ENCODE measurements at regions not wholly inside any gene's neighbourhood (a gene's known extent, or its start where the extent isn't known, plus 50 kb on each side); places are given as distances from the start of the nearest gene placed in this dataset.
"Not testable (repeated sequence)": the region's sequence is repeated elsewhere in the genome, so short reads cannot be mapped to it uniquely, and the experiment has no call there.

DNA sequence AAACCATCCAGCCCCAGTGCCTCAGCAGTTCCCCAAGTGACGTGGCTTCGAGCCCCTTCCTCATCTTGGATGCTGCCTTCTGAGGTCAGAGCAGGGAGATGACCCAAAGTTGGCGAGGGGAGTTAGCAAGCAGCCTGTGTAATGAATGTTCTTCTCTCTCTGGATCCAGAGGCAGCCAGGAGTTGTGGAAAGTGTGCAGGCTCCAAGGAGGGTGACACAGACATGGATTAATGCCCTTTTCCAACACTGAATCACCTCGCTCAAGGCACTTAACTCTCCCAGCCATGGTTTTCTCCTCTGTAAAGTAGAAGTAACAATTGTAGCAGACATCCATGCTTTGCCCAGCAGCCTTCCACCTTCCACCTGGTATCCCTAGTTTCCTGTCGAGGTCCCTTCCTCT is 64.6 kb upstream of the HAND1 start:
- no peaks in the 10 kb centered on the region for H3K36me3 ChIP-seq (ENCODE audit: insufficient read depth, low read length)
- H3K9me2 ChIP-seq (replicated peaks; ENCODE audit: insufficient read depth, low read length), result no peaks in the 10 kb centered on the region
- no peak overlapping the region for H3K4me2 ChIP-seq (ENCODE audit: low read depth, low read length, poor library complexity, severe bottlenecking)
- H4K20me1 ChIP-seq (ENCODE audit: insufficient read depth, low read depth, low read length), result no peaks in the 10 kb centered on the region
- H2AFZ ChIP-seq (ENCODE audit: low read length), result no peak overlapping the region
- no peaks in the 10 kb centered on the region for H3K27me3 ChIP-seq (ENCODE audit: low read length)
- H3K4me3 ChIP-seq (ENCODE audit: low read length), result no peak overlapping the region
- no peak for DNase-seq
- no peaks in the 10 kb centered on the region for H3K9me3 ChIP-seq (ENCODE audit: low read length)
- H3K9ac ChIP-seq (ENCODE audit: low read length), result no peak overlapping the region
- H3K4me1 ChIP-seq (ENCODE audit: low read length), result no peaks in the 10 kb centered on the region
- H3K27ac ChIP-seq (ENCODE audit: low read length), result no peak overlapping the region
- H3K79me2 ChIP-seq (ENCODE audit: low read length), result no peaks in the 10 kb centered on the region

DNA sequence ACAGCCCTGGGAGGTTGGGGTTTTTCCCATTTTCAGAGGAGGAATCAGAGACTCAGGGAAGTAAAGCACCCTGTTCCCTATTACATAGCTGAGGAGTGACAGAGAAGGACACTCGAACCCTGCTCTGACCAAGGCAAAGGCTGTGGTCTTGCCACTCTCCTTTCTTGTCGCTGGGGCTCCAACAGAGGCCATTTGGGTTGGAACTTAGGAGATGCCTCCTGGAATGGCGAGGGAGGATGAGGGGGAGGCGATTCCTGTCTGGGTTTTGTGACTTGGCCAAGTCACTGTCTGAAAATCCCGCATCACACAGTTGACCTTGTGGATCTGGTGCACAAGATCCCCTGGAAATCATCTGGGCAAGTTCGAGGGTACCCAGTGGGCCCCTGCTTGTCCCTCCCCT is 64.0 kb upstream of the HAND1 start:
- no peak overlapping the region for H3K4me2 ChIP-seq (ENCODE audit: low read depth, low read length, poor library complexity, severe bottlenecking)
- no peaks in the 10 kb centered on the region for H3K9me2 ChIP-seq (replicated peaks; ENCODE audit: insufficient read depth, low read length)
- H3K4me1 ChIP-seq (ENCODE audit: low read length), result no peaks in the 10 kb centered on the region
- H3K4me3 ChIP-seq (ENCODE audit: low read length), result no peak overlapping the region
- no peaks in the 10 kb centered on the region for H3K27me3 ChIP-seq (ENCODE audit: low read length)
- H3K27ac ChIP-seq (ENCODE audit: low read length), result no peak overlapping the region
- no peaks in the 10 kb centered on the region for H3K9me3 ChIP-seq (ENCODE audit: low read length)
- H4K20me1 ChIP-seq (ENCODE audit: insufficient read depth, low read depth, low read length), result no peaks in the 10 kb centered on the region
- no peak overlapping the region for H2AFZ ChIP-seq (ENCODE audit: low read length)
- H3K79me2 ChIP-seq (ENCODE audit: low read length), result no peaks in the 10 kb centered on the region
- H3K9ac ChIP-seq (ENCODE audit: low read length), result no peak overlapping the region
- DNase-seq, result no peak
- no peaks in the 10 kb centered on the region for H3K36me3 ChIP-seq (ENCODE audit: insufficient read depth, low read length)

DNA sequence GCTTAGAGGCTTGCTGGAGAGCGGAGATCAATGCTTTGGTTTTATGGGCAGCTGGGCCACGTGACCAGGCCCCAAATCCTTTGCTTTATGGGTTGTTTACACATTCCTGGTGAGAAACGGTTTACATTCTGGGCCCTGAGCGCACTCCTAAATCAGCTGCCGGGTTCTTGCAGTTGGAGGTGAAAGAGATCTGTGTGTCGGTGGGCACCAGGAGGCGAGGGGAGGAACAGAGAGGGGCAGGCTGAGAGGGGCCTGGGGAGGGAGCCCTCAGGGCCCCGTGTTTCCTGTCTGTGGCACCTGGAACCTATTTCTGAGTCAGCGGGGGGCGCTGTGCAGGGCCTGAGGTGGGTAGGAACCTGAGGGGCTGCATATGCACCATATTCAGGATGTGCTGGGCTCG is 63.5 kb upstream of the HAND1 start:
- DNase-seq, result peak; percentile 76
- H3K36me3 ChIP-seq (ENCODE audit: insufficient read depth, low read length), result no peaks in the 10 kb centered on the region

DNA sequence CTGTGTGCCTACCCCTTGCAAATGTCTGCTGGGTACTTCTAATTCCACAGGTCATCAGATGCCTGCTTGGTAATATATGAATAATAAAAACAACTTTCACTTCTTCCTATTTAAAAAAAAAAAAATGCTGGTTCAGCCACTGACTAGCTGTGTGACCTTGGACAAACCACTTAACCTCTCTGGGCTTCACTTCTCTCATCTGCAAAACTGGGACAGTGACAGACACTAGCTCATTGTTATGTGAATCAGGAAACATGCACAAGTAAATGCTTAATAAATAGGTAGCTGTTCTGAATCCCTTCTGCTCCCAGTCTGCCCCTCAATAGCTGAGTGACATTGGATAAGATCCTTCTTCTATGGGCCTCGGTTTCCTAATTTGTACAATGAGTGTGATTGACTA is 62.6 kb upstream of the HAND1 start:
- H3K9ac ChIP-seq (ENCODE audit: low read length), result no peak overlapping the region
- no peaks in the 10 kb centered on the region for H3K79me2 ChIP-seq (ENCODE audit: low read length)
- no peaks in the 10 kb centered on the region for H3K36me3 ChIP-seq (ENCODE audit: insufficient read depth, low read length)
- no peak overlapping the region for H2AFZ ChIP-seq (ENCODE audit: low read length)
- no peak overlapping the region for H3K27ac ChIP-seq (ENCODE audit: low read length)
- DNase-seq, result no peak
- H3K9me2 ChIP-seq (replicated peaks; ENCODE audit: insufficient read depth, low read length), result no peaks in the 10 kb centered on the region
- no peak overlapping the region for H3K4me2 ChIP-seq (ENCODE audit: low read depth, low read length, poor library complexity, severe bottlenecking)
- no peak overlapping the region for H3K4me3 ChIP-seq (ENCODE audit: low read length)
- H3K27me3 ChIP-seq (ENCODE audit: low read length), result no peaks in the 10 kb centered on the region
- H3K4me1 ChIP-seq (ENCODE audit: low read length), result no peaks in the 10 kb centered on the region
- H4K20me1 ChIP-seq (ENCODE audit: insufficient read depth, low read depth, low read length), result no peaks in the 10 kb centered on the region
- H3K9me3 ChIP-seq (ENCODE audit: low read length), result no peaks in the 10 kb centered on the region

More for the DNA sequence above, 63.5 kb upstream of the HAND1 start:
- H3K4me2 ChIP-seq (ENCODE audit: low read depth, low read length, poor library complexity, severe bottlenecking), result no peak overlapping the region
- H3K4me1 ChIP-seq (ENCODE audit: low read length), result no peaks in the 10 kb centered on the region
- no peaks in the 10 kb centered on the region for H3K9me2 ChIP-seq (replicated peaks; ENCODE audit: insufficient read depth, low read length)
- no peak overlapping the region for H3K4me3 ChIP-seq (ENCODE audit: low read length)
- H3K9ac ChIP-seq (ENCODE audit: low read length), result no peak overlapping the region
- no peaks in the 10 kb centered on the region for H3K27me3 ChIP-seq (ENCODE audit: low read length)
- no peaks in the 10 kb centered on the region for H4K20me1 ChIP-seq (ENCODE audit: insufficient read depth, low read depth, low read length)
- H2AFZ ChIP-seq (ENCODE audit: low read length), result no peak overlapping the region
- no peaks in the 10 kb centered on the region for H3K9me3 ChIP-seq (ENCODE audit: low read length)
- H3K79me2 ChIP-seq (ENCODE audit: low read length), result no peaks in the 10 kb centered on the region
- H3K27ac ChIP-seq (ENCODE audit: low read length), result no peak overlapping the region

DNA sequence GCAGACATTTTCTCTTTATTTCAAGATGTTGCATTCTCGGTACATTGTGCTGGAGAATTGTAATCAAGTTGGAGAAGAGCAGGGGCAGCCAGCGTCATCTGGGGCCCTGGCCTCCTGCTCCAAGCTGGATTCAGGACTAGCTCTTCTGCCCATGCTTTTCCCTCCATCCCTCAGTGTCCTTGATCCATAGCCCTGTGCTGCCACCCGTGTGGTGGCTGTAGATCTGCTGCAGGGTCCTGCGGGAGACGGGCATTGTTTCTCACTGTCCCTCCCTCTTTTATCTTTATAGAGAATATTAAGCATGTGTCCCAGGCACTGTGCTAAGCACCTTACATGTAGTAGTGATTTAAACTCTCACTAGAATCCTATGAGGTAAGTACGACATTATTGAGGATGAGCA is 60.5 kb upstream of the HAND1 start:
- Histone ChIP-seq H3K4me3 (ENCODE audit: low read length) (no peak overlapping the region), H3K9ac (ENCODE audit: low read length) (no peak overlapping the region), H3K9me3 (ENCODE audit: low read length) (no peaks in the 10 kb centered on the region), H3K79me2 (ENCODE audit: low read length) (no peaks in the 10 kb centered on the region), H3K4me1 (ENCODE audit: low read length) (no peaks in the 10 kb centered on the region), H3K36me3 (ENCODE audit: insufficient read depth, low read length) (no peaks in the 10 kb centered on the region), H3K9me2 (replicated peaks; ENCODE audit: insufficient read depth, low read length) (no peaks in the 10 kb centered on the region), H3K27me3 (ENCODE audit: low read length) (no peaks in the 10 kb centered on the region), H2AFZ (ENCODE audit: low read length) (no peak overlapping the region), H4K20me1 (ENCODE audit: insufficient read depth, low read depth, low read length) (no peaks in the 10 kb centered on the region), H3K27ac (ENCODE audit: low read length) (no peak overlapping the region), H3K4me2 (ENCODE audit: low read depth, low read length, poor library complexity, severe bottlenecking) (no peak overlapping the region)
- no peak for DNase-seq

DNA sequence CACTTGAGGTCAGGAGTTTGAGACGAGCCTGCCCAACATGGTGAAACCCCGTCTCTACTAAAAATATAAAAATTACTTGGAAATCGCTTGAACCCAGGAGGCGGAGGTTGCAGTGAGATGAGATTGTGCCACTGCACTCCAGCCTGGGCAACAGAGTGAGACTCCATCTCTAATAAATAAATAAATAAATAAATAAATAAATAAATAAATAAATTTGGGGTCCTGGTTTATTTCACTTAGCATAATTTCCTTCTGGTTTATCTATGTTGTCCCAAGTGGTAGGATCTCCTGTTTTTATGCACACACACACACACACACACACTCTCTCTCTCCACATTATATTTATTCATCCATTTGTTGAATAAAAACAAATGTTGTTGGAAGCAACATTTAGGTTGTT is 58.4 kb upstream of the HAND1 start:
- H2AFZ ChIP-seq (ENCODE audit: low read length); H3K4me3 ChIP-seq (ENCODE audit: low read length); H3K9me2 ChIP-seq (replicated peaks; ENCODE audit: insufficient read depth, low read length); H3K36me3 ChIP-seq (ENCODE audit: insufficient read depth, low read length); DNase-seq; H3K27me3 ChIP-seq (ENCODE audit: low read length); H4K20me1 ChIP-seq (ENCODE audit: insufficient read depth, low read depth, low read length); H3K4me2 ChIP-seq (ENCODE audit: low read depth, low read length, poor library complexity, severe bottlenecking); H3K9ac ChIP-seq (ENCODE audit: low read length); H3K9me3 ChIP-seq (ENCODE audit: low read length); H3K4me1 ChIP-seq (ENCODE audit: low read length); H3K27ac ChIP-seq (ENCODE audit: low read length); H3K79me2 ChIP-seq (ENCODE audit: low read length): not testable (repeated sequence)

DNA sequence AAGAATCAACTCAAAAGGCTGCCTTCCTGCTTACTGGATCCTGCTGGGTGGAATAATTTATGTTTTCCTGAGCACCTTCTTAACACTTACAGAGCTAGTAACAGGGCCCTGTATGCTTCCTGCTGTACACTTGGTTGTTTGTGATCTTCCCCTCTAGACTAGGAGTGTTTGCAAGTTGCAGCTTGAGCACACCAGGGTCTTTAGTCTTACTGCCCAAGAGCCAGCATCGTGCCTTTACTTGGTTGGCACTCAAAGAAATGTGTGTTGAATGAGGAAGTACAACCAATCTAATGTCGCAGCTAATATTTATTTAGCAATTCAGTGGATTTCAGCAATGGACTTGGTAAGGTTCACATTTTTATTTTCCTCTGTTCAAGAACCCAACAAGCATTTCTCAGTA is 57.5 kb upstream of the HAND1 start:
- no peak overlapping the region for H3K27ac ChIP-seq (ENCODE audit: low read length)
- no peaks in the 10 kb centered on the region for H3K79me2 ChIP-seq (ENCODE audit: low read length)
- no peaks in the 10 kb centered on the region for H4K20me1 ChIP-seq (ENCODE audit: insufficient read depth, low read depth, low read length)
- no peak overlapping the region for H3K4me2 ChIP-seq (ENCODE audit: low read depth, low read length, poor library complexity, severe bottlenecking)
- no peak overlapping the region for H2AFZ ChIP-seq (ENCODE audit: low read length)
- no peak overlapping the region for H3K4me3 ChIP-seq (ENCODE audit: low read length)
- DNase-seq, result no peak
- no peaks in the 10 kb centered on the region for H3K27me3 ChIP-seq (ENCODE audit: low read length)
- H3K36me3 ChIP-seq (ENCODE audit: insufficient read depth, low read length), result no peaks in the 10 kb centered on the region
- H3K9ac ChIP-seq (ENCODE audit: low read length), result no peak overlapping the region
- no peaks in the 10 kb centered on the region for H3K9me2 ChIP-seq (replicated peaks; ENCODE audit: insufficient read depth, low read length)
- no peaks in the 10 kb centered on the region for H3K4me1 ChIP-seq (ENCODE audit: low read length)
- no peaks in the 10 kb centered on the region for H3K9me3 ChIP-seq (ENCODE audit: low read length)

DNA sequence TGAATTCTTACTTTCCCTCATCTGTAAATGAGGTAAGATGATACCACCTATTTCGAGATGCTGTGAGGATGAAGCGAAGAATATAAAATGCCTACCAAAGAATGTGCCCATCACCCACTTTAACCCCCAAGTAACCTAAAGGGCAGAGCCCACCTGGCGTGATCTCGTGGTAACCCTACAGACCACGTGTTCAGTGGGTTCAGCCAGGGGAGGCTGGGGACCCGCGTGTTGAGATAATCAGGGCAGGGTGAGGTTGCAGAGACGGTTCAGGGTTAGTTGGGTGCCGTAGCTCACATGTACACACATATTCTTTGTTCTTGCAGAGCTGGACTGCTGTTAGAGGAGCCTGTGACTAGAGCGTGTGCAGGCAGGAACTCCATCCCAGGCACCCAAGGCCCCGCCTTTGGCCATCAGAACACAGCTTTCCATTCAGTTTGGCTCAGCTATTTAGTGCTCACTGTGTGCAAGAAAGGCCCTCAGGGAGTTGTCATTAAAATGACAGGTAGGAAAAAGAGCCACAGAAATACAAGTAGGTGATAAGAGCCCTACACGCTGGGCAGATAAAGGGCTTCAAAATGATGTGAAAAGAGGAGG is 56.5 kb upstream of the HAND1 start:
- Histone ChIP-seq H3K9ac (ENCODE audit: low read length) (no peak overlapping the region), H2AFZ (ENCODE audit: low read length) (no peak overlapping the region), H3K36me3 (ENCODE audit: insufficient read depth, low read length) (no peaks in the 10 kb centered on the region)

DNA sequence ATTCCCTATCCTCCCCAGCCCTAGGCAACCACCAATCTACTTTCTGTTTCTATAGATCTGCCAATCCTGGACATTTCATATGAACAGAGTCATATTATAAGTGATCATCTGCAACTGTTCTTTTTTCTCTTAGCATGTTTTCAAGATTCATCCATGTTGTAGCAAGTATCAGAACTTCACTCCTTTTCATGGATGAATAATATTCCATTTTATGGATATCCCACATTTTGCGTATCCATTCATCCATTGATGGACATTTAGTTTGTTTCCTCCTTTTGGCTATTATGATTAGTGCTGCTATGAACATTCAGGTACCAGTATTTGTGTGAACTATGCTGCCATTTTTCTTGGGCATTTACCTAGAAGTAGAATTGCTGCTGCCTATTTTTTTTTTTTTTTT is 51.3 kb upstream of the HAND1 start:
- no peak for DNase-seq
- Histone ChIP-seq H4K20me1 (ENCODE audit: insufficient read depth, low read depth, low read length) (no peaks in the 10 kb centered on the region), H2AFZ (ENCODE audit: low read length) (no peak overlapping the region), H3K79me2 (ENCODE audit: low read length) (no peaks in the 10 kb centered on the region), H3K4me1 (ENCODE audit: low read length) (no peaks in the 10 kb centered on the region), H3K4me2 (ENCODE audit: low read depth, low read length, poor library complexity, severe bottlenecking) (no peak overlapping the region), H3K4me3 (ENCODE audit: low read length) (no peak overlapping the region), H3K36me3 (ENCODE audit: insufficient read depth, low read length) (no peaks in the 10 kb centered on the region), H3K27ac (ENCODE audit: low read length) (no peak overlapping the region), H3K9ac (ENCODE audit: low read length) (no peak overlapping the region), H3K9me3 (ENCODE audit: low read length) (no peaks in the 10 kb centered on the region), H3K9me2 (replicated peaks; ENCODE audit: insufficient read depth, low read length) (no peaks in the 10 kb centered on the region), H3K27me3 (ENCODE audit: low read length) (no peaks in the 10 kb centered on the region)

More for the DNA sequence above, 56.5 kb upstream of the HAND1 start:
- Histone ChIP-seq H4K20me1 (ENCODE audit: insufficient read depth, low read depth, low read length) (no peaks in the 10 kb centered on the region), H3K4me1 (ENCODE audit: low read length) (no peaks in the 10 kb centered on the region), H3K9me3 (ENCODE audit: low read length) (no peaks in the 10 kb centered on the region), H3K79me2 (ENCODE audit: low read length) (no peaks in the 10 kb centered on the region), H3K4me3 (ENCODE audit: low read length) (no peak overlapping the region), H3K4me2 (ENCODE audit: low read depth, low read length, poor library complexity, severe bottlenecking) (no peak overlapping the region), H3K27me3 (ENCODE audit: low read length) (no peaks in the 10 kb centered on the region), H3K9me2 (replicated peaks; ENCODE audit: insufficient read depth, low read length) (no peaks in the 10 kb centered on the region), H3K27ac (ENCODE audit: low read length) (no peak overlapping the region)
- DNase-seq, result no peak

Measured in Karpas-422 (cell line).